Vagina (tissue), 2 donors: ENCODE measurements at regions not wholly inside any gene's neighbourhood (a gene's known extent, or its start where the extent isn't known, plus 50 kb on each side); places are given as distances from the start of the nearest gene placed in this dataset.

Experiments used
- CTCF ChIP-seq, 3 experiments: fragments of 450-650 bp in 2 of 3; fragments of 200-600 bp in 1 of 3; sonication (generic) in 1 of 3; IDR thresholded peaks; one replicate each; pipeline ENCODE4 v1.5.1; 2017 to 2019; ENCODE audit warnings: antibody characterized with exemption in 3 of 3, mild to moderate bottlenecking in 2 of 3, moderate library complexity in 2 of 3
- POLR2A ChIP-seq, 2 donors: fragments of 450-650 bp; IDR thresholded peaks; one replicate each; pipeline ENCODE4 v1.6.1; 2017; ENCODE audit warnings: antibody characterized with exemption in 2 of 2, mild to moderate bottlenecking in 2 of 2, moderate library complexity in 2 of 2

DNA sequence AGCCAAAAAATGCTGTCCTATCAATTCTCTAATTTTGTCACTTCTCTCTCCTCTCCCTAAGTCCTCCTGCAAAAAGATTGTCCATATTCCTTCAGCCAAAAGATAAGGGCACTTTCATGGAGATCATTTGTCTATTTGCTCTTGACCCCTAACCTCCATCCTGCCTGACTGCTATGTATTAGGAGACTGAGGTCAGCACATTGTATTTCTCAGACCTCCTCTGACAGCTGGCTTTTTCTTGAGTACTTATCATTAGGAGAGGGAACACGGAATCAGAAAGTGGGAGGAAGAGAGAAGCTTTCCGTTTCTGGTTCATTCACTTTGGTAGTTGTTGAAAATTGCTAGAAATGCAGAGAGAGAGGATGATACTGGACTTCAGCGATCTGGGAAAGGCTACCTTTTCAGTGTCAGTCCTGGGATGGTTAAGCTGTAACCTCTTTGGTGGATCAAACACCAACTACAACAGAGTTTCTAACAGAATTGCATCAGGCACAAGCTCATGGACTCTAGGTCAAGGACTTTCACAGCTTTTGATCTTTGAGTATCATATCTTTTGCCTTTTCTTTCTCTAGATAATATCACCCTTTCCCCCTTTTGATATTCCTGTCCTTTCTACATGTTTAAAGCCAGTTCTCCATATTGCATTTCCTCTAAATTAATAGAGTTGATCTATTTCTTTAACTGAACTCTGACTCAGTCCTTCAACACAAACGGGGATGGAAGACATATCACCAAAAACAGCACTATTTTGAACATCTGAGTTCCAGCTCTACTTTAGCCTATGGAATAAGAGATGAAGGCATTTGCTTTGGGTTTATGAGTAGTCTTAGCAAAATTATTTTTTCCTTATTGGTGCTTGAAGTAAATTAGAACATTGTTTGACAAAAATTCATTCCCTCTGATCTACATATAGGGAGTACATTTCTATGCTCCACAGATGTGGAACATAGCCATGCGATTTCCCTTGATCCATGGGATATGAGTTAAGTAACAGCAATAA, 63.3 kb upstream of the KYNU start:
- TF ChIP-seq CTCF (IDR thresholded peaks at IDR 0.05) (no peak), POLR2A (IDR thresholded peaks at IDR 0.05) (no peak)
